Hepatocyte (in vitro differentiated cells): ENCODE measurements at regions not wholly inside any gene's neighbourhood (a gene's known extent, or its start where the extent isn't known, plus 50 kb on each side); places are given as distances from the start of the nearest gene placed in this dataset.

ENCODE experiments used
- EZH2 ChIP-seq: fragments of 200-600 bp; sonication (generic); IDR thresholded peaks from 2 replicates; pipeline ENCODE4 v1.6.1; 2016; ENCODE audit warnings: antibody characterized with exemption, mild to moderate bottlenecking, borderline replicate concordance
- EZH2phosphoT487 ChIP-seq: fragments of 200-600 bp; sonication (generic); IDR thresholded peaks from one replicate; pipeline ENCODE4 v1.6.1; 2018; ENCODE audit warnings: antibody characterized with exemption, mild to moderate bottlenecking, low read depth, moderate library complexity; ENCODE audit not compliant: unreplicated experiment, severe bottlenecking
- TF ChIP-seq, protein P1 (sequence below): fragments of 200-600 bp; sonication (generic); IDR thresholded peaks from 2 replicates; pipeline ENCODE4 v1.5.1; 2016; ENCODE audit warnings: antibody characterized with exemption, mild to moderate bottlenecking; ENCODE audit not compliant: poor library complexity

DNA sequence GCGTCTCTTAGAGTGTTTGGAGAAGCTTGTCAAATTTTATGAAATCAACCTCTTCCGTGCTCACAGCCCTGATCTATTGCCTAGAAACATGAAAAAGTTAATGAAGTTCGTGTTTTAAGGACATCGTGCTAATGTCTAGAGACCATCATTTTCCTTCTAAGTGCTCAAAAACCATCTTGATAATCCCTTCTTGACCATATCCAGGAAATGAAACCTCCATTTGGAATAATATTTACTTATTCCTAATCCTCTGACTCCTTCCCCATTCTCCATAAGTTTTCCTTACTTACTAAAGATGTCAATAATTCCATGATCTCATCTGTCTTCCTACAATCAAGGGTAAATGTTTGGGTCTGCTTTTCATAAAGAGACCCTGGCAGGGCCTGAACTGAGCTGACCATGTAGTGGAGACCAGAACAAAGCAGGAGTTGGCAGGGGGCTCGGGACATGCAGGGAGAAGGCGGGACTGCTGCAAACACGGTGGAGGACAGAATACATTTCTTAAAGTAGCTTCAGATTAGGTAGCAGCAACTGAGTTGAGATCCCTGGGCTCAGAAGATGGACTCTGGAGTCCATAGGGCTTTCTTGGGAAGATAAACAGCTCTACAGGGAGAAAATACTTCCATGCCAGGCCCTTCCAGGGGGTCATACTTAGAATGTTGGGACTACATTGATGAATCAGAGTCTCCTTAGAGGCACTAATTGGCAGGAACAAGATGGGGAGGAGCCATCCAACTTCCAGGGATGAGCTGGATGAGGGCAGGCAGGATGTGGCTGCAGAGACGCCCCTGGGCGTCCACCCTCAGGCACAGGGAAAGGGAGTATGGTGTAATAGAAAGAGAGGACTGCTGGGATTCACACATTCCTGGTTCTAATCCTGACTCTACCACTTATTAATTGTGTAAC, 100.7 kb downstream of the RIN2 start:
- TF ChIP-seq, protein P1, sequence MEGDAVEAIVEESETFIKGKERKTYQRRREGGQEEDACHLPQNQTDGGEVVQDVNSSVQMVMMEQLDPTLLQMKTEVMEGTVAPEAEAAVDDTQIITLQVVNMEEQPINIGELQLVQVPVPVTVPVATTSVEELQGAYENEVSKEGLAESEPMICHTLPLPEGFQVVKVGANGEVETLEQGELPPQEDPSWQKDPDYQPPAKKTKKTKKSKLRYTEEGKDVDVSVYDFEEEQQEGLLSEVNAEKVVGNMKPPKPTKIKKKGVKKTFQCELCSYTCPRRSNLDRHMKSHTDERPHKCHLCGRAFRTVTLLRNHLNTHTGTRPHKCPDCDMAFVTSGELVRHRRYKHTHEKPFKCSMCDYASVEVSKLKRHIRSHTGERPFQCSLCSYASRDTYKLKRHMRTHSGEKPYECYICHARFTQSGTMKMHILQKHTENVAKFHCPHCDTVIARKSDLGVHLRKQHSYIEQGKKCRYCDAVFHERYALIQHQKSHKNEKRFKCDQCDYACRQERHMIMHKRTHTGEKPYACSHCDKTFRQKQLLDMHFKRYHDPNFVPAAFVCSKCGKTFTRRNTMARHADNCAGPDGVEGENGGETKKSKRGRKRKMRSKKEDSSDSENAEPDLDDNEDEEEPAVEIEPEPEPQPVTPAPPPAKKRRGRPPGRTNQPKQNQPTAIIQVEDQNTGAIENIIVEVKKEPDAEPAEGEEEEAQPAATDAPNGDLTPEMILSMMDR: no peak
- TF ChIP-seq EZH2: no peak
- no peak for TF ChIP-seq EZH2phosphoT487
